DOHH2 (cell line): ENCODE measurements at regions not wholly inside any gene's neighbourhood (a gene's known extent, or its start where the extent isn't known, plus 50 kb on each side); places are given as distances from the start of the nearest gene placed in this dataset.

ENCODE experiments used
- H3F3A ChIP-seq: fragments of 200-600 bp; sonication (generic), shearing (Covaris generic); 2 replicates; pipeline ENCODE4 v1.6.0; 2016; ENCODE audit warnings: antibody characterized with exemption, mild to moderate bottlenecking; ENCODE audit not compliant: control insufficient read depth, insufficient read depth
- H3K27ac ChIP-seq: fragments of 200-600 bp; sonication (generic); 2 replicates; pipeline ENCODE4 v1.5.1; 2014; ENCODE audit warnings: low read depth, mild to moderate bottlenecking, low read length, moderate library complexity
- H3K27me3 ChIP-seq: fragments of 200-600 bp; sonication (generic); 2 replicates; pipeline ENCODE4 v1.6.1; 2014; ENCODE audit warnings: mild to moderate bottlenecking, low read length, mixed read lengths; ENCODE audit not compliant: control insufficient read depth
- H3K36me3 ChIP-seq: fragments of 200-600 bp; sonication (generic); 2 replicates; pipeline ENCODE4 v1.6.1; 2014; ENCODE audit warnings: mild to moderate bottlenecking, low read length, moderate library complexity, mixed read lengths; ENCODE audit not compliant: control insufficient read depth
- H3K4me1 ChIP-seq: fragments of 200-600 bp; sonication (generic); 2 replicates; pipeline ENCODE4 v1.6.1; 2014; ENCODE audit warnings: mild to moderate bottlenecking, low read length, mixed read lengths; ENCODE audit not compliant: control insufficient read depth
- H3K4me2 ChIP-seq: fragments of 200-600 bp; sonication (generic); 2 replicates; pipeline ENCODE4 v1.6.0; 2014; ENCODE audit warnings: mild to moderate bottlenecking, low read length, moderate library complexity
- H3K4me3 ChIP-seq: fragments of 200-600 bp; sonication (generic); 2 replicates; pipeline ENCODE4 v1.5.1; 2014; ENCODE audit warnings: mild to moderate bottlenecking, low read length, mixed read lengths
- H3K79me2 ChIP-seq: fragments of 200-600 bp; sonication (generic); 2 replicates; pipeline ENCODE4 v1.6.1; 2014; ENCODE audit warnings: mild to moderate bottlenecking, low read length, mixed read lengths; ENCODE audit not compliant: control insufficient read depth
- H3K9me2 ChIP-seq: fragments of 200-600 bp; sonication (generic); replicated peaks from 2 replicates; pipeline ENCODE4 v1.6.1; 2014; ENCODE audit warnings: mild to moderate bottlenecking, low read length, mixed read lengths; ENCODE audit not compliant: control insufficient read depth
- H3K9me3 ChIP-seq: fragments of 200-600 bp; sonication (generic); 2 replicates; pipeline ENCODE4 v1.6.1; 2014; ENCODE audit warnings: antibody characterized with exemption, low read length, mixed read lengths; ENCODE audit not compliant: control insufficient read depth, insufficient read depth
- H4K20me1 ChIP-seq: fragments of 200-600 bp; sonication (generic); 2 replicates; pipeline ENCODE4 v1.6.0; 2014; ENCODE audit warnings: low read depth, mild to moderate bottlenecking, antibody characterized with exemption, low read length, moderate library complexity; ENCODE audit not compliant: control insufficient read depth, insufficient read depth
- EZH2phosphoT487 ChIP-seq: fragments of 200-600 bp; sonication (generic); IDR thresholded peaks from 2 replicates; pipeline ENCODE4 v1.6.1; 2017; ENCODE audit warnings: borderline replicate concordance, mild to moderate bottlenecking, antibody characterized with exemption, low read length, moderate library complexity, mixed read lengths
- TF ChIP-seq, protein P1 (sequence below): fragments of 200-600 bp; sonication (generic); IDR thresholded peaks from one replicate; pipeline ENCODE4 v1.5.1; 2014; ENCODE audit warnings: antibody characterized with exemption, mild to moderate bottlenecking, low read depth, low read length; ENCODE audit not compliant: poor library complexity, severe bottlenecking

DNA sequence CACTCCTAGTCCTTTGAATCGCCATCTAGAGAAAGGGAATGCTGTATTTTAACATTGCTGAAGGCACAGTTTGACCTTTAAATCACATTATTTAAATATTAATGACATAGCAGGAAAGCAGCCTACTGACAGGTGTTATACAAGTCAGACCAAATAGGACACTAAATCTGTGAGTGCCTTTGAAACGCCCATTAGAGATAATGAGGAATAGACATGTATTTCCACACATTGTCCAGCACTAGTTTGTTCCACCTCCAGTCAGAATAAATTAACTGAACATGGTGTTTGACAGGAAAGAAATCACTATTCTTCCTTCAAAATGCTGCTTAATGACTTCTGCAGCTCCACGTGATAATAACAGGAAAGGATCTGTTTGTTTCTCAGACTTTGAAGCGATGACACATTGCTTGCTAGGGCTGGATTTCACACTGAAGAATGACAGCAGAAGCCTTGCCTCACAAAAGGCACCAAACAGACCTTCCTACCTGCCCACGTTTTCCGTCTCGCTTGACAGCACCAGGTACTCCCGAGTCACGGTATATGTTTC, 90.5 kb upstream of the DDX18 start:
- no peaks in the 10 kb centered on the region for H3K4me1 ChIP-seq
- no peaks in the 10 kb centered on the region for H3K9me2 ChIP-seq
- H3K79me2 ChIP-seq: no peaks in the 10 kb centered on the region
- no peak for TF ChIP-seq EZH2phosphoT487
- TF ChIP-seq, protein P1, sequence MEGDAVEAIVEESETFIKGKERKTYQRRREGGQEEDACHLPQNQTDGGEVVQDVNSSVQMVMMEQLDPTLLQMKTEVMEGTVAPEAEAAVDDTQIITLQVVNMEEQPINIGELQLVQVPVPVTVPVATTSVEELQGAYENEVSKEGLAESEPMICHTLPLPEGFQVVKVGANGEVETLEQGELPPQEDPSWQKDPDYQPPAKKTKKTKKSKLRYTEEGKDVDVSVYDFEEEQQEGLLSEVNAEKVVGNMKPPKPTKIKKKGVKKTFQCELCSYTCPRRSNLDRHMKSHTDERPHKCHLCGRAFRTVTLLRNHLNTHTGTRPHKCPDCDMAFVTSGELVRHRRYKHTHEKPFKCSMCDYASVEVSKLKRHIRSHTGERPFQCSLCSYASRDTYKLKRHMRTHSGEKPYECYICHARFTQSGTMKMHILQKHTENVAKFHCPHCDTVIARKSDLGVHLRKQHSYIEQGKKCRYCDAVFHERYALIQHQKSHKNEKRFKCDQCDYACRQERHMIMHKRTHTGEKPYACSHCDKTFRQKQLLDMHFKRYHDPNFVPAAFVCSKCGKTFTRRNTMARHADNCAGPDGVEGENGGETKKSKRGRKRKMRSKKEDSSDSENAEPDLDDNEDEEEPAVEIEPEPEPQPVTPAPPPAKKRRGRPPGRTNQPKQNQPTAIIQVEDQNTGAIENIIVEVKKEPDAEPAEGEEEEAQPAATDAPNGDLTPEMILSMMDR: no peak
- H4K20me1 ChIP-seq: no peaks in the 10 kb centered on the region
- no peaks in the 10 kb centered on the region for H3F3A ChIP-seq
- no peak overlapping the region for H3K4me2 ChIP-seq
- no peaks in the 10 kb centered on the region for H3K36me3 ChIP-seq
- no peaks in the 10 kb centered on the region for H3K27me3 ChIP-seq
- H3K4me3 ChIP-seq: no peak overlapping the region
- no peak overlapping the region for H3K27ac ChIP-seq
- H3K9me3 ChIP-seq: no peaks in the 10 kb centered on the region

DNA sequence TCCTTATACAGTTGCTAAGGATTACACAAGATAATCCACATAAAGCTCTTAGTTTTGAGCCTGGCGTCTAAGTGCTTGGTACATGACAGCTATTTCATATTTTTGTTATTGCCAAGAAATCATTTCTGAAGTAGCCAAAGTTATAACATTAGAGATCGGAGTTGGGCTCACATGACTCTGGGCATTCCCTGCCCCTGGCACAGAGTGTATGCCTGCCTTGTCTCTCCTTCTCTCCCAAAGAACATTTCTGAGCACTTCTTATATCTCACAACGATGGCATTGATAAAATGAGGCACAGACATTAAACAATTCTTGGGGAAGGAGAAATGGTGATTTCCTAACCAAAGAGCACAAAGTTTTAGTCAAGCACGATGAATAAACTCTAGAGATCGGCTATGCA, 87.7 kb upstream of the DDX18 start:
- no peaks in the 10 kb centered on the region for H3K9me3 ChIP-seq
- H3F3A ChIP-seq: no peaks in the 10 kb centered on the region
- H3K27me3 ChIP-seq: no peaks in the 10 kb centered on the region
- no peaks in the 10 kb centered on the region for H3K36me3 ChIP-seq
- H3K79me2 ChIP-seq: no peaks in the 10 kb centered on the region
- TF ChIP-seq, protein P1: no peak
- no peak for TF ChIP-seq EZH2phosphoT487
- H4K20me1 ChIP-seq: no peaks in the 10 kb centered on the region
- no peak overlapping the region for H3K4me3 ChIP-seq
- no peaks in the 10 kb centered on the region for H3K9me2 ChIP-seq
- H3K4me1 ChIP-seq: no peaks in the 10 kb centered on the region
- no peak overlapping the region for H3K4me2 ChIP-seq
- no peak overlapping the region for H3K27ac ChIP-seq

DNA sequence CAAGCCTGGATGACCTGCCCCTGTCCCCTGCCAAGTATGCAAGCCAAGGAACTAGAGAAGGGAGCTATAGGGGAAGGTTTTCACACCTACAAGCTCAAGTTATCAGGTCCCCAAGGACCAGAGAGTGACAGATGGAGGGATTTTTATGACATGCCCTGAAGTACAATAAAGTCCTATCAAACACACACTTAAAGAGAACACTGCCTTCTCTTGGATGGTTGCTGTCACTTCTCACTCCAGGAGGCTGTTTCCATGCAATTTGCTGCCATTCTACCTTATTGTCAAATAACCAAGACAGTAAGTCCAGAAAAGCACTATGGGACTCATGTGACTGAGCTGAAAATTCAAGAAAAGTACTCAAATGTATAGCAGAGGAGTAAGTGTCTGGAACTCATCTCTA, 76.6 kb upstream of the DDX18 start:
- no peaks in the 10 kb centered on the region for H3F3A ChIP-seq
- H3K4me1 ChIP-seq: no peaks in the 10 kb centered on the region
- no peaks in the 10 kb centered on the region for H3K79me2 ChIP-seq
- no peak overlapping the region for H3K4me2 ChIP-seq
- TF ChIP-seq, protein P1: no peak
- no peak for TF ChIP-seq EZH2phosphoT487
- no peak overlapping the region for H3K4me3 ChIP-seq
- H4K20me1 ChIP-seq: no peaks in the 10 kb centered on the region
- no peak overlapping the region for H3K27ac ChIP-seq
- no peaks in the 10 kb centered on the region for H3K27me3 ChIP-seq
- no peaks in the 10 kb centered on the region for H3K36me3 ChIP-seq
- no peaks in the 10 kb centered on the region for H3K9me3 ChIP-seq
- no peaks in the 10 kb centered on the region for H3K9me2 ChIP-seq
